IMR-90 (cell line): ENCODE measurements at regions not wholly inside any gene's neighbourhood (a gene's known extent, or its start where the extent isn't known, plus 50 kb on each side); places are given as distances from the start of the nearest gene placed in this dataset.

Experiments used
- ATAC-seq: fragments of 200-7000 bp; cut with Tn5 transposase; 2 replicates; pipeline ENCODE4 v1.9.1; 2020; ENCODE audit warnings: low read depth, mild to moderate bottlenecking, moderate library complexity
- BruUV-seq: library from RNA; stranded (reverse); fragments of 400-500 nt; replicated peaks from 2 replicates; lab custom pipeline; 2021; lab: Mats Ljungman, UMichigan
- CTCF ChIA-PET: fragments of 300-600 bp; formaldehyde crosslinking; extraction: SDS; loops from one replicate; lab custom pipeline; 2021; ENCODE audit warnings: antibody characterized with exemption; lab: Yijun Ruan, JAX
- POLR2A ChIA-PET: fragments of 300-600 bp; sonication (Branson Sonifier 250); formaldehyde crosslinking; loops from one replicate; lab custom pipeline; 2022; ENCODE audit warnings: antibody characterized with exemption; ENCODE audit not compliant: unreplicated experiment; lab: Charles Lee
- DNase-seq: peaks from one replicate; pipeline ENCODE4 v3.0.0; 2013
- H2AFZ ChIP-seq: replicated peaks from 2 replicates; pipeline ENCODE3; 2013; ENCODE audit warnings: low read length, mild to moderate bottlenecking; ENCODE audit not compliant: poor library complexity
- H2AK5ac ChIP-seq: 2 replicates; pipeline ENCODE4 v1.6.1; 2013; ENCODE audit warnings: low read depth, low read length, inconsistent platforms
- H2AK9ac ChIP-seq: replicated peaks from 2 replicates; pipeline ENCODE3; 2013; ENCODE audit warnings: mild to moderate bottlenecking, low read depth, low read length, moderate library complexity; ENCODE audit not compliant: poor library complexity
- H2BK120ac ChIP-seq: 2 replicates; pipeline ENCODE4 v1.6.1; 2013; ENCODE audit warnings: low read depth, low read length, inconsistent platforms
- H2BK15ac ChIP-seq: 3 replicates; pipeline ENCODE4 v1.6.1; 2013; ENCODE audit warnings: low read depth, low read length, inconsistent platforms
- H2BK20ac ChIP-seq: 2 replicates; pipeline ENCODE4 v1.6.1; 2013; ENCODE audit warnings: low read depth, mild to moderate bottlenecking, inconsistent platforms, low read length, moderate library complexity
- H2BK5ac ChIP-seq: 2 replicates; pipeline ENCODE4 v1.6.1; 2013; ENCODE audit warnings: mild to moderate bottlenecking, low read depth, low read length, inconsistent platforms; ENCODE audit not compliant: poor library complexity, severe bottlenecking
- H3K14ac ChIP-seq: replicated peaks from 2 replicates; pipeline ENCODE4 v1.6.1; 2013; ENCODE audit warnings: low read depth, low read length, inconsistent platforms
- H3K18ac ChIP-seq: 2 replicates; pipeline ENCODE4 v1.6.1; 2013; ENCODE audit warnings: low read depth, low read length, control low read depth
- H3K23ac ChIP-seq: 2 replicates; pipeline ENCODE4 v1.6.1; 2013; ENCODE audit warnings: low read depth, low read length, inconsistent platforms
- H3K27ac ChIP-seq: 2 replicates; pipeline ENCODE4 v1.5.1; 2013; ENCODE audit warnings: mild to moderate bottlenecking, control low read depth, low read length; ENCODE audit not compliant: insufficient read depth
- H3K27me3 ChIP-seq: 2 replicates; pipeline ENCODE4 v1.6.1; 2013; ENCODE audit warnings: low read length; ENCODE audit not compliant: control insufficient read depth, insufficient read depth
- H3K36me3 ChIP-seq: 2 replicates; pipeline ENCODE4 v1.6.1; 2013; ENCODE audit warnings: low read length, mixed read lengths; ENCODE audit not compliant: control insufficient read depth, insufficient read depth
- H3K4ac ChIP-seq: 2 replicates; pipeline ENCODE4 v1.6.1; 2013; ENCODE audit warnings: low read depth, low read length, inconsistent platforms
- H3K4me1 ChIP-seq: 2 replicates; pipeline ENCODE4 v1.6.1; 2013; ENCODE audit warnings: low read length, mixed read lengths; ENCODE audit not compliant: control insufficient read depth, insufficient read depth
- H3K4me2 ChIP-seq: 2 replicates; pipeline ENCODE4 v1.6.1; 2013; ENCODE audit warnings: low read depth, mild to moderate bottlenecking, control low read depth, low read length, moderate library complexity
- H3K4me3 ChIP-seq: 2 replicates; pipeline ENCODE4 v1.5.1; 2013; ENCODE audit warnings: low read depth, mild to moderate bottlenecking, control low read depth, low read length, moderate library complexity; ENCODE audit not compliant: insufficient read depth
- H3K56ac ChIP-seq: 2 replicates; pipeline ENCODE4 v1.6.1; 2013; ENCODE audit warnings: low read length, inconsistent platforms; ENCODE audit not compliant: insufficient read depth; ENCODE audit errors: extremely low read depth
- H3K79me1 ChIP-seq, 2 experiments: 2 replicates each; pipeline ENCODE4 v1.6.1; 2013; ENCODE audit warnings: low read length in 2 of 2, inconsistent platforms in 1 of 2, low read depth in 1 of 2
- H3K9ac ChIP-seq: 2 replicates; pipeline ENCODE4 v1.6.1; 2013; ENCODE audit warnings: low read depth, low read length, control low read depth
- H3K9me1 ChIP-seq: 2 replicates; pipeline ENCODE4 v1.6.1; 2013; ENCODE audit warnings: low read length, inconsistent platforms; ENCODE audit not compliant: insufficient read depth
- H3K9me3 ChIP-seq: 2 replicates; pipeline ENCODE4 v1.6.1; 2013; ENCODE audit warnings: low read length; ENCODE audit not compliant: control insufficient read depth, insufficient read depth
- H4K20me1 ChIP-seq: 2 replicates; pipeline ENCODE4 v1.6.1; 2013; ENCODE audit warnings: low read length, inconsistent platforms; ENCODE audit not compliant: insufficient read depth
- H4K5ac ChIP-seq: 2 replicates; pipeline ENCODE4 v1.6.1; 2013; ENCODE audit warnings: mild to moderate bottlenecking, low read depth, low read length, control low read depth
- H4K8ac ChIP-seq, 2 experiments: 2 replicates each; pipeline ENCODE4 v1.6.1; 2013; ENCODE audit warnings: low read depth in 2 of 2, low read length in 2 of 2, control low read depth in 1 of 2, inconsistent platforms in 1 of 2
- H4K91ac ChIP-seq: 2 replicates; pipeline ENCODE4 v1.6.1; 2013; ENCODE audit warnings: low read depth, low read length, inconsistent platforms; ENCODE audit not compliant: insufficient read depth
- FOS ChIP-seq: fragments of 150-350 bp; IDR thresholded peaks from 2 replicates; pipeline ENCODE4 v1.6.1; 2016; ENCODE audit warnings: low read depth, low read length
- MAFK ChIP-seq: IDR thresholded peaks from 2 replicates; pipeline ENCODE4 v1.6.1; 2012; ENCODE audit warnings: low read depth, low read length, improper control_type of control experiment
- WGBS, 2 experiments: methylation state at CpG; one replicate each; pipeline versions ENCODE4 v1.1.5 to v1.1.7; 2013; ENCODE audit warnings: missing lambda C conversion rate in 2 of 2; ENCODE audit not compliant: insufficient read length in 1 of 2; ENCODE audit errors: extremely low coverage in 2 of 2; 5-methylcytosine and 5-hydroxymethylcytosine counted together
- dilution Hi-C: fragments of 300-500 bp; cut with HindIII; formaldehyde crosslinking; loops from one replicate; pipeline ENCODE4 v1.14.3; 2018; ENCODE audit warnings: low sequenced_read_pairs; ENCODE audit not compliant: unreplicated experiment
- in situ Hi-C: fragments of 300-500 bp; cut with MboI; formaldehyde crosslinking; loops from 3 replicates; pipeline ENCODE4 v1.14.3; 2019; ENCODE audit warnings: low sequenced_read_pairs, inconsistent platforms, mixed read lengths
- intact Hi-C: fragments of 100-400 bp; cut with micrococcal nuclease; formaldehyde crosslinking; loops from 2 replicates; pipeline ENCODE4 v1.10.0; 2022

DNA sequence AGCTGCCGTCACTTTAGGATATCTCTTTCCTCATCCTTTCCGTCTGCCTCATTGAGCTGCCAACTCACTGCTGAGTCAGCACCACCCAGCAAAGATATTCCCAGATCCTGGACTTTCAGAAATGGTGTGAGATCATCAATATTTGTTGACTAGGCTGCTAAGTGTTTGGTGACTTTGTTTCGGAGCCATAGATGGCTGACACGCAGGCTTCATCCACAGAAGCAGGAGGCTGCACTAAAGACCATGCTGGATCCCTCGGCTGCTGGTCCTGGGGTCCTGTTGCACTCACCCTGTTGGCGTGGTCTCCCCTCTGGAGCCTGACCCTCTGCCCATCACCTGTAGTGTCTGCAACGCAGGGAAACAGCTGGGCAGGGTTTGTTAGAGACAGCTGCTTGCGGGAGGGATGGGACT lies 96.5 kb downstream of the ERMARD start:
- no peak overlapping the region for H3K18ac ChIP-seq
- no peaks in the 10 kb centered on the region for H3K79me1 ChIP-seq
- H2BK5ac ChIP-seq: no peak overlapping the region
- no peaks in the 10 kb centered on the region for H3K4me1 ChIP-seq
- in situ Hi-C loops: no loop called here
- intact Hi-C loops: no loop called here
- DNase-seq: no peak
- no CpG with 5 or more reads among the region's 8 CpGs for WGBS, 2 experiments
- no peak overlapping the region for H2AK9ac ChIP-seq
- dilution Hi-C loops: no loop called here
- peaks cover 3% of the 10 kb centered on the region; the same call in 1 of the 2 replicates for H3K27me3 ChIP-seq
- H3K56ac ChIP-seq: no peak overlapping the region
- TF ChIP-seq MAFK (peak; percentile 70), FOS (no peak)
- H3K9ac ChIP-seq: no peak overlapping the region
- H2BK15ac ChIP-seq: no peak overlapping the region
- H3K4me2 ChIP-seq: no peak overlapping the region
- ATAC-seq: no peak
- BruUV-seq: no TSS peak
- H2BK20ac ChIP-seq: no peak overlapping the region
- H4K20me1 ChIP-seq: no peaks in the 10 kb centered on the region
- H3K9me1 ChIP-seq: no peaks in the 10 kb centered on the region
- no peaks in the 10 kb centered on the region for H3K36me3 ChIP-seq
- no peak overlapping the region for H4K8ac ChIP-seq
- no peak overlapping the region for H3K14ac ChIP-seq
- ChIA-PET CTCF (no interaction called here), POLR2A (no interaction called here)
- no peak overlapping the region for H2BK120ac ChIP-seq
- no peak overlapping the region for H3K23ac ChIP-seq
- H2AFZ ChIP-seq: no peak overlapping the region
- H3K9me3 ChIP-seq: peaks cover 15% of the 10 kb centered on the region; the same call in 1 of the 2 replicates
- H3K4ac ChIP-seq: no peak overlapping the region
- H4K5ac ChIP-seq: no peak overlapping the region
- no peak overlapping the region for H4K91ac ChIP-seq
- H3K27ac ChIP-seq: no peak overlapping the region
- H3K4me3 ChIP-seq: no peak overlapping the region
- no peak overlapping the region for H2AK5ac ChIP-seq
